Aorta (tissue), 5 donors: ENCODE measurements at regions not wholly inside any gene's neighbourhood (a gene's known extent, or its start where the extent isn't known, plus 50 kb on each side); places are given as distances from the start of the nearest gene placed in this dataset.

ENCODE experiments used
- ATAC-seq: fragments of 200-7000 bp; cut with Tn5 transposase; one replicate; pipeline ENCODE4 v1.9.1; 2022; ENCODE audit warnings: moderate library complexity; ENCODE audit not compliant: low FRiP score
- DNase-seq, 2 donors: peaks; one replicate each; pipeline ENCODE4 v3.0.0-alpha.2; 2020
- H3K27ac ChIP-seq, 2 donors: one replicate each; pipeline ENCODE4 v1.5.1; 2013; ENCODE audit warnings: low read length in 2 of 2, mild to moderate bottlenecking in 2 of 2, moderate library complexity in 2 of 2, control low read depth in 1 of 2, inconsistent platforms in 1 of 2, low read depth in 1 of 2
- H3K27me3 ChIP-seq, 2 donors: one replicate each; pipeline ENCODE4 v1.6.1; 2013; ENCODE audit warnings: control low read depth in 1 of 2, low read length in 1 of 2, mild to moderate bottlenecking in 1 of 2, moderate library complexity in 1 of 2; ENCODE audit not compliant: insufficient read depth in 2 of 2, control insufficient read depth in 1 of 2
- H3K36me3 ChIP-seq, 2 donors: one replicate each; pipeline ENCODE4 v1.6.1; 2013; ENCODE audit warnings: control low read depth in 1 of 2, low read length in 1 of 2, mild to moderate bottlenecking in 1 of 2; ENCODE audit not compliant: insufficient read depth in 2 of 2, control insufficient read depth in 1 of 2
- H3K4me1 ChIP-seq, 2 donors: one replicate each; pipeline ENCODE4 v1.6.1; 2013; ENCODE audit warnings: low read length in 2 of 2, control low read depth in 1 of 2, mild to moderate bottlenecking in 1 of 2, moderate library complexity in 1 of 2; ENCODE audit not compliant: insufficient read depth in 2 of 2, control insufficient read depth in 1 of 2
- H3K4me3 ChIP-seq, 2 donors: one replicate each; pipeline ENCODE4 v1.5.1; 2013; ENCODE audit warnings: low read length in 2 of 2, control low read depth in 1 of 2, mild to moderate bottlenecking in 1 of 2
- H3K9me3 ChIP-seq: one replicate; pipeline ENCODE4 v1.6.1; 2013; ENCODE audit warnings: mild to moderate bottlenecking, low read length; ENCODE audit not compliant: control insufficient read depth
- WGBS, 2 donors: extraction: QIAGEN DNeasy Blood & Tissue Kit; methylation state at CpG; one replicate each; pipeline ENCODE4 v1.1.7; 2013; 5-methylcytosine and 5-hydroxymethylcytosine counted together
- intact Hi-C, 2 donors: fragments of 100-400 bp; cut with DNase I; formaldehyde crosslinking; loops; one replicate each; pipeline versions ENCODE4 v1.14.2 to v1.15.0; 2022
- donor health status: healthy with polysubstance abuse.
- donor health status: Bipolar disorder and iron deficiency.
- donor health status: DM: no; HTN: no; CAD: no.
- donor health status: DM: no; HTN: no; CAD: no.
- donor health status: DM: yes; HTN: yes; CAD: no.

DNA sequence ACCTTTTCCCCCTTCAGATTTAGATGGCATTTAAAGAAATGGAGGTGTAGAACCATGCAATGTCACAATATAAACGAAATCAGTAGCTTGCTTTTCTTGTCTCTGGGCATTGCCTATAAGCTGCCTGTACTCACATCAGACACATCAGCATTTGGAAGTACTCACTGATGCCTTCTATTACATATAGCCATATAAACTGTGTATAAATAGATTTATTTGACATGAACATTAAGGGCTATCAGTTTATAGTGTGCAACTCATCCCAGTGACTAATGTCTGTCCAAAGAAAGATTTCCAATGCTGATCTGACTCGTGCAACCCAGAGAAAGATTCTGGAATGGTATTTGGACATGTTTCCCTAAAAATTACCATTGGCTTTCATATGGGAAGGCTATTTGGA lies 417.9 kb upstream of the MAF start:
- Histone ChIP-seq H3K27ac (no peak overlapping the region), H3K27me3 (no peaks in the 10 kb centered on the region), H3K4me3 (no peak overlapping the region), H3K9me3 (no peaks in the 10 kb centered on the region), H3K4me1 (no peaks in the 10 kb centered on the region), H3K36me3 (no peaks in the 10 kb centered on the region)
- intact Hi-C loops: no loop called here
- WGBS, 2 donors: 72 to 80% methylated on average over 2 of the region's 2 CpGs
- no peak for DNase-seq
- no peak for ATAC-seq

DNA sequence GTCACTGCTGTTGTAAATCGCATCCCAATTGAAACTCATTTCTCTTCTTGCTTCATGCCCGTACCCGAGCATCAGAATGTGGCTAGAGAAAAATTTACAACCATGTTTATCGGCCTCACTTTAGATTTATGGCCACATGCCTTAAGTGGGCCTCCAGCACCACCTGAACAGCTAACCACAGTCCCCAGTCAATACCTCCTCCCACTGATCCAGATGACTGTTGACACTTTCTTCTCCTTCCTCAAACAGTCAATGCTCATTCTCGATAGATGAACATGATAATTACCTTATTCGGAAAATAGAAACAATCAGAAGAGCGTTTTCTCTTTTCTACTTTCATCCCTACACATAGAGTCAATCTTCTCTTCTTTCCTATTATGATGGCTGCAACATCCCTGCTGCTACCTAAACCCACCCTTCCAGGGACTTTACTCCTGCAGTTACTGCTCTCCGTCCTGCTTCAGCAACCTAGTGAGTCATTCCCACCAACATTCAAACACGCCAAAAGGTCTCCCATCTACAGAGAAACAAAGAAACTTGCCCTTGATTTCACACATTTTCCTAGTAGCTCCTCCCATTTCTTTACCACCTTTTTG lies 416.3 kb upstream of the MAF start:
- Histone ChIP-seq H3K4me1 (no peaks in the 10 kb centered on the region), H3K4me3 (no peak overlapping the region), H3K27me3 (no peaks in the 10 kb centered on the region), H3K36me3 (no peaks in the 10 kb centered on the region), H3K27ac (no peak overlapping the region), H3K9me3 (no peaks in the 10 kb centered on the region)
- no peak for ATAC-seq
- intact Hi-C loops: no loop called here
- DNase-seq: no peak
- 84 to 88% methylated on average over 9 of the region's 9 CpGs for WGBS, 2 donors

DNA sequence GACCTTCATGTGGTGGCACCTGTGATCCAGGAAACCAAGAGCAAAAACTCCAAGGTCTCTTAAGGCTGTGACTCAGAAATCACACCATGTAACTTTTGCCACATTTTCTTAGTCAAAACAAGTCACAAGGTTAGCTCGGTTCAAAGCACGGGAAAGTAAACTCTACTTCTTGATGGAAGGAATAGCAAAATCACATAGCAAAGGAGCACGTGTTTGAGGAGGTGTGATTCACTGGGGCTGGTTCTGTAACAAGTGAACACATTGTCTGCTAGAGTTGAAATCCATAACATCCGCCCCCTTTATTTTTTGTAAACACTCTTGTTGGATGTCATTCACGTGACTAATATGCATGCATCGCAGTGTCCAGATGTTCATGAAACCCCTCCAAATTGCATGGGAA lies 415.0 kb upstream of the MAF start:
- Histone ChIP-seq H3K27me3 (no peaks in the 10 kb centered on the region), H3K4me3 (no peak overlapping the region), H3K27ac (no peak overlapping the region), H3K36me3 (no peaks in the 10 kb centered on the region), H3K9me3 (no peaks in the 10 kb centered on the region), H3K4me1 (no peaks in the 10 kb centered on the region)
- ATAC-seq (no peak), DNase-seq (no peak)
- WGBS, 2 donors: 77 to 81% methylated on average over 6 of the region's 6 CpGs
- intact Hi-C loops: no loop called here

DNA sequence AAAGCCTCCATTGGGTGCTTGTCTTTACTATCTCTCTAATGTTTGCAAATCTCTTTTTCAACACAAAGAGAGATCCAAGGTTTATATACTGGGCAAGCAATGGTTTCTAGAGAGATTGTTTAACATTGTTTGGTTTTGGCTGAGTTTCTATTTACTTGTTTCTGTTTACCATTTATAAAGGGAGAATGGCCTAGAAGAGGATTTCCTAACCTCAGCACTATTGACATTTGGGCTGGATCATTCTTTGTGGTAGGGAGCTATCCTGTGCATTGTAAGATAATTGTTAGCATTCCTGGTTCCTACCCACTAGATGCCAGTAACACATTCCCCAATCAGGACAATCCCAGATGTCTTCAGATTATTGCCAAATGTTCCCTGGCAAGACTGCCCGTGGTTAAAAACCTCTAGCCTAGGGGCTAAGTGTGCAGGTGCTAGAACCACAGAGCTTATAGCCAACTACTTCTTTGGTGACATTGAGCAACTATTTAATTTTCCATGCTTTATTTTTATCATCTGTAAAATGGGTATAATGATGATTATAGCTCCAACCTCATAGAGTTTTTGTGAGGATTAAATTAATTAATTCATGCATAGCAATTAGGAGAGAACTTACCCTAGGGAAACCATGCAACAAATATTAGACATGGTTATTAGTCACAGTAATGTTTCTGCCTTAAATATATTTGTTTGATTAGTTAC lies 413.9 kb upstream of the MAF start:
- Histone ChIP-seq H3K27me3 (no peaks in the 10 kb centered on the region), H3K27ac (no peak overlapping the region), H3K36me3 (no peaks in the 10 kb centered on the region), H3K4me3 (no peak overlapping the region), H3K4me1 (peaks cover 0 to 3% of the 10 kb centered on the region in 2 donors), H3K9me3 (no peaks in the 10 kb centered on the region)
- no peak for ATAC-seq
- intact Hi-C loops: no loop called here
- DNase-seq: no peak
- 56 to 64% methylated on average over 1 of the region's 1 CpG for WGBS, 2 donors

DNA sequence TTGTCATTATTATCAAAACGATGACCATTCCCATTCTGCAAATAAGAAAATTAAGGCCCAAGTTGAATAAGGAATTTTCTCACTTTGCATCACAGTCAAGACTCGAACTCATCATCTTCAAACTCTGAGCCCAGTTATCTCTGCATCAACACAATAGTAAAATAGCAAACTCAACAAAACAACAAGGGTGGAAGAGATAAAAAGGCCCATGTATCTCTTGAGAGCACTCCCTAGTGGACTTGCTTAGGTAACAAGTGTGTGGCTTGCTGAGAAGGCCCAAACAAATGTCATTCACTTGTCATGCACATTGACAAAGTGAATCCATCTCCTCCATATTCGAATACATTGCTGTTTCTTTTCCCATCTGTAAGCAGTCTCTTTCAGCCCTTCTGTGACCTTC lies 412.0 kb upstream of the MAF start:
- no peaks in the 10 kb centered on the region for H3K27me3 ChIP-seq
- no peaks in the 10 kb centered on the region for H3K9me3 ChIP-seq
- H3K4me1 ChIP-seq: peaks cover 0 to 3% of the 10 kb centered on the region in 2 donors
- WGBS, 2 donors: 78 to 85% methylated on average over 3 of the region's 3 CpGs
- intact Hi-C loops: no loop called here
- H3K36me3 ChIP-seq: no peaks in the 10 kb centered on the region
- ATAC-seq (no peak), DNase-seq (no peak)
- H3K27ac ChIP-seq: no peak overlapping the region
- no peak overlapping the region for H3K4me3 ChIP-seq

DNA sequence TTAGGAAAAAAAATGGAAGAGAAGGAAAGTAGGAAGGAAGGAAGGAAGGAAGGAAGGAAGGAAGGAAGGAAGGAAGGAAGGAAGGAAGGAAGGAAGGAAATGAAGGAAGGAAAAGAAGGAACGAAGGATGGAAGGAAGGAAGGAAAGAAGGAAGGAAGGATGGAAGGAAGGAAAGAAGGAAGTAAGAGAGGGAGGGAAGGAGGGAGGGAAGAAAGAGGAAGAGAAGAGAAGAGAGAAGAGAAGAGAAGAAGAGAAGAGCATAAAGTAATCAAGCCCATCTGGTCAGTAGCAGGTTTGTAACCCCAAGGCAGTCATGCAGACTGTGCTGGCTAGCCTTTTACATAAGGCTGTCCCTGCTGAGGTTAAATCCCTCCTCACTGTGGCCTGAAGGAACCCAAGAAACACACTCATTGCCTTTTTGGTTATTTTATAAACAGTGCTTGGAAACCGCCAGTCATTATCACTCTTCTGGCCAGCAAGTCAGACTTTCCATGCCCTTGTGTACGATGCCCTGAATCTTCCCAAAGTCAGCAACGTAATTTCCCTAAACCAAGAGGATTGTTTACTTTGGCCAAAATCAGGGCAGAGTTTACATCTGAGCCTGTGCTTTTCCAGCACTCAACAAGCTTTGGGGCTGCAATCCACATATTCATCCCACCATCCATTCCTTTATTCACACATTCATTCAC lies 409.6 kb upstream of the MAF start:
- 6 to 24% methylated on average over 4 of the region's 4 CpGs for WGBS, 2 donors
- no peak overlapping the region for H3K4me3 ChIP-seq
- ATAC-seq: no peak
- no peaks in the 10 kb centered on the region for H3K9me3 ChIP-seq
- no peaks in the 10 kb centered on the region for H3K27me3 ChIP-seq
- DNase-seq: no peak
- peaks cover 0 to 3% of the 10 kb centered on the region in 2 donors for H3K4me1 ChIP-seq
- no peak overlapping the region for H3K27ac ChIP-seq
- intact Hi-C loops: no loop called here
- no peaks in the 10 kb centered on the region for H3K36me3 ChIP-seq

DNA sequence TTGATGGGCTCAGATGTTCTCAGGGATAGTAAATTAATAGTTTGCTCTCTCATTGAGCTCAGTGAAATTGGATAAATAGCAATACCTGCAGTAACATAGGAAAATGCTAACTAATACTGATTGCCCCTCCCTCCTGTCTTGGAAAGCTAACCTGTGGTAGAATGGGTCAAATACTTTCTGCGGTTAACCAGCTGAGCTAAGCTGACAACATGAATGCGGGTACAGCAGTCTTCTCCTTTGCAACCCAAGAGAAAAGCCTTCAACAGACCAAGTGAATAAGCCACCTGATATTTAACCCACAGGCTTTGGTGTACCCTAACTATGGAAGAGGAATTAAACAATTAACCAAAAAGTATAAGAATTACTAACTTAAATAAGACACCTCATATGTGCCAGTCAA lies 408.3 kb upstream of the MAF start:
- intact Hi-C loops: no loop called here
- H3K4me3 ChIP-seq: no peak overlapping the region
- peaks cover 0 to 3% of the 10 kb centered on the region in 2 donors for H3K4me1 ChIP-seq
- no peak overlapping the region for H3K27ac ChIP-seq
- no peaks in the 10 kb centered on the region for H3K27me3 ChIP-seq
- no peaks in the 10 kb centered on the region for H3K36me3 ChIP-seq
- no peak for ATAC-seq
- H3K9me3 ChIP-seq: no peaks in the 10 kb centered on the region
- WGBS, 2 donors: 98 to 99% methylated on average over 2 of the region's 2 CpGs
- no peak for DNase-seq

DNA sequence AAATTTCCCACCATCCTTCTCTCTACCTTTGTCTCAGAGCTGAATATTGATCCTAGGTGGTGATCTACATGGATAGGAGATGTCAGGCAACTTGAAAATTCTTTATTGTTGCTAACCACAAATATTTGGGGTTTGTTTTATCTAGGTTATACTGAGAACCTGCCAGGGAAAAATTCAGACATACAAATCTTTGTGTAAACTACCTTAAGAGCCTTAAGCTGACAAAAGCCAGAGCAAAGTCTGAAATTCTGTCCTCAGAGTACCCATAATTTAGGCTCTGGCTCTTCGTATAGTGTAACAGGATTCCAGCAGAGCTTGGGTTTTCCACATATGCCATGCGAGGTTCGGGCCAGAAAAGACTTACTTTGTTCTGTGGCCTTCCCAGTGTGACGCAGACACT lies 406.7 kb upstream of the MAF start:
- WGBS, 2 donors: 36 to 39% methylated on average over 4 of the region's 4 CpGs
- no peak for ATAC-seq

More for the DNA sequence above, 406.7 kb upstream of the MAF start:
- Histone ChIP-seq H3K9me3 (no peaks in the 10 kb centered on the region), H3K4me3 (no peak overlapping the region), H3K27me3 (no peaks in the 10 kb centered on the region), H3K36me3 (no peaks in the 10 kb centered on the region), H3K27ac (no peak overlapping the region), H3K4me1 (peaks cover 0 to 3% of the 10 kb centered on the region in 2 donors)
- intact Hi-C loops: no loop called here
- no peak for DNase-seq
